HCT116 (cell line): ENCODE measurements at regions not wholly inside any gene's neighbourhood (a gene's known extent, or its start where the extent isn't known, plus 50 kb on each side); places are given as distances from the start of the nearest gene placed in this dataset.

Experiments
- ATAC-seq: fragments of 200-7000 bp; cut with Tn5 transposase; 2 replicates; pipeline ENCODE4 v1.9.1; 2020; ENCODE audit warnings: mild to moderate bottlenecking, moderate library complexity
- BruUV-seq: library from RNA; stranded (reverse); fragments of 400-500 nt; replicated peaks from 2 replicates; lab custom pipeline; 2021; lab: Mats Ljungman, UMichigan
- CTCF ChIA-PET: fragments of 300-600 bp; sonication (Branson Sonifier 250); formaldehyde crosslinking; loops from one replicate; lab custom pipeline; 2021; ENCODE audit warnings: antibody characterized with exemption; lab: Charles Lee
- POLR2A ChIA-PET: fragments of 300-600, 350-600 bp; sonication (Branson Sonifier 250); formaldehyde crosslinking; loops from one replicate; lab custom pipeline; 2021; ENCODE audit warnings: antibody characterized with exemption; lab: Charles Lee
- RAD21 ChIA-PET, 2 experiments: fragments of 300-600 bp; sonication (Branson Sonifier 250); formaldehyde crosslinking; loops; one replicate each; lab custom pipeline; 2023; ENCODE audit warnings: low total read pairs in 2 of 2; ENCODE audit not compliant: uncharacterized antibody in 2 of 2, unreplicated experiment in 2 of 2, low non-redundant PET in 1 of 2; lab: Charles Lee
- DNase-seq: peaks from one replicate; pipeline ENCODE4 v3.0.0-alpha.2; 2010; ENCODE audit warnings: low read depth, low spot score
- H2AFZ ChIP-seq: fragments of 200-600 bp; shearing (Covaris generic), sonication (generic); 2 replicates; pipeline ENCODE4 v1.6.1; 2017; ENCODE audit warnings: low read depth, mixed run types, mixed read lengths, antibody characterized with exemption, low read length; ENCODE audit not compliant: poor library complexity, severe bottlenecking
- H3K27ac ChIP-seq: 2 replicates; pipeline ENCODE4 v1.5.1; 2012; ENCODE audit warnings: low read depth, low read length
- H3K27me3 ChIP-seq: fragments of 200-600 bp; sonication (generic); 2 replicates; pipeline ENCODE4 v1.6.1; 2016; ENCODE audit warnings: mixed run types, low read length, mixed read lengths; ENCODE audit not compliant: insufficient read depth
- H3K36me3 ChIP-seq, 2 experiments: fragments of 200-500 bp in 1 of 2; fragments of 200-600 bp in 1 of 2; sonication (Bioruptor generic) in 1 of 2; sonication (generic) in 1 of 2; 2 replicates each; pipeline versions ENCODE4 v1.5.1 to v1.6.1; 2014 to 2016; ENCODE audit warnings: low read length in 2 of 2, inconsistent platforms in 1 of 2, mixed read lengths in 1 of 2, mixed run types in 1 of 2; ENCODE audit not compliant: insufficient read depth in 2 of 2, control insufficient read depth in 1 of 2
- H3K4me1 ChIP-seq, 2 experiments: fragments of 200-600 bp in 1 of 2; sonication (generic) in 1 of 2; 2 replicates each; pipeline versions ENCODE4 v1.5.1 to v1.6.1; 2012 to 2017; ENCODE audit warnings: low read length in 2 of 2, inconsistent platforms in 1 of 2, mild to moderate bottlenecking in 1 of 2, mixed read lengths in 1 of 2, mixed run types in 1 of 2, moderate library complexity in 1 of 2; ENCODE audit not compliant: insufficient read depth in 2 of 2, control insufficient read depth in 1 of 2
- H3K4me2 ChIP-seq: fragments of 200-600 bp; sonication (generic); 2 replicates; pipeline ENCODE4 v1.6.1; 2017; ENCODE audit warnings: mixed run types, low read length, mixed read lengths
- H3K4me3 ChIP-seq, 2 experiments: fragments of 200-600 bp in 1 of 2; sonication (generic) in 1 of 2; replicated peaks in 1 of 2; 2 replicates each; pipeline ENCODE4 v1.5.1; 2011 to 2016; ENCODE audit warnings: low read length in 2 of 2, control low read depth in 1 of 2, low read depth in 1 of 2, mild to moderate bottlenecking in 1 of 2, mixed read lengths in 1 of 2, mixed run types in 1 of 2
- H3K79me2 ChIP-seq: fragments of 200-600 bp; sonication (generic); 2 replicates; pipeline ENCODE4 v1.6.1; 2017; ENCODE audit warnings: mild to moderate bottlenecking, mixed run types, low read length, moderate library complexity, mixed read lengths; ENCODE audit not compliant: insufficient read depth
- H3K9ac ChIP-seq: fragments of 200-600 bp; sonication (generic); 2 replicates; pipeline ENCODE4 v1.6.1; 2016; ENCODE audit warnings: low read length, mixed read lengths
- H3K9me2 ChIP-seq: fragments of 200-600 bp; sonication (generic), shearing (Covaris generic); 2 replicates; pipeline ENCODE4 v1.6.1; 2017; ENCODE audit warnings: mixed run types, mild to moderate bottlenecking, moderate library complexity; ENCODE audit not compliant: insufficient read depth
- H3K9me3 ChIP-seq, 2 experiments: fragments of 200-500 bp in 1 of 2; fragments of 200-600 bp in 1 of 2; sonication (Bioruptor generic) in 1 of 2; sonication (generic) in 1 of 2; 2 replicates each; pipeline ENCODE4 v1.6.1; 2014 to 2017; ENCODE audit warnings: low read length in 2 of 2, mixed read lengths in 2 of 2, inconsistent platforms in 1 of 2, low read depth in 1 of 2, mild to moderate bottlenecking in 1 of 2, mixed run types in 1 of 2, moderate library complexity in 1 of 2; ENCODE audit not compliant: control insufficient read depth in 1 of 2, insufficient read depth in 1 of 2
- H4K20me1 ChIP-seq: fragments of 200-600 bp; sonication (generic), shearing (Covaris generic); 2 replicates; pipeline ENCODE4 v1.6.1; 2017; ENCODE audit warnings: mixed run types, mild to moderate bottlenecking, moderate library complexity; ENCODE audit not compliant: insufficient read depth
- ATF3 ChIP-seq: IDR thresholded peaks from 2 replicates; pipeline ENCODE4 v1.6.1; 2012
- CBX3 ChIP-seq: IDR thresholded peaks from 2 replicates; pipeline ENCODE4 v1.6.1; 2012; ENCODE audit warnings: low read depth
- CTCF ChIP-seq, 3 experiments: fragments of 200-600 bp in 1 of 3; sonication (generic) in 1 of 3; IDR thresholded peaks in 2 of 3; conservative IDR thresholded peaks in 1 of 3; 2 replicates each; pipeline ENCODE4 v1.5.1; 2012 to 2017; ENCODE audit warnings: low read depth in 2 of 3, low read length in 2 of 3, antibody characterized with exemption in 1 of 3, borderline replicate concordance in 1 of 3, control low read depth in 1 of 3, mild to moderate bottlenecking in 1 of 3, mixed read lengths in 1 of 3, mixed run types in 1 of 3, moderate library complexity in 1 of 3; ENCODE audit not compliant: insufficient read depth in 1 of 3
- EGR1 ChIP-seq: IDR thresholded peaks from 2 replicates; pipeline ENCODE4 v1.6.1; 2012; ENCODE audit warnings: low read depth
- ELF1 ChIP-seq: IDR thresholded peaks from 2 replicates; pipeline ENCODE4 v1.6.1; 2012; ENCODE audit warnings: low read depth, borderline replicate concordance
- EZH2 ChIP-seq: fragments of 200-600 bp; sonication (generic); IDR thresholded peaks from 2 replicates; pipeline ENCODE4 v1.6.1; 2017; ENCODE audit warnings: antibody characterized with exemption, mixed run types
- EZH2phosphoT487 ChIP-seq: fragments of 200-600 bp; IDR thresholded peaks from 2 replicates; pipeline ENCODE4 v1.6.1; 2018; ENCODE audit warnings: antibody characterized with exemption, borderline replicate concordance
- FOSL1 ChIP-seq: IDR thresholded peaks from 2 replicates; pipeline ENCODE4 v1.6.1; 2012; ENCODE audit warnings: low read depth
- POLR2A ChIP-seq: IDR thresholded peaks from 2 replicates; pipeline ENCODE4 v1.7.0; 2011; ENCODE audit warnings: borderline replicate concordance; ENCODE audit not compliant: insufficient read depth, insufficient read length; ENCODE audit errors: extremely low read depth
- RAD21 ChIP-seq: IDR thresholded peaks from 2 replicates; pipeline ENCODE4 v1.6.1; 2012; ENCODE audit warnings: low read depth, mild to moderate bottlenecking
- REST ChIP-seq: IDR thresholded peaks from 2 replicates; pipeline ENCODE4 v1.6.1; 2012; ENCODE audit warnings: low read depth
- SRF ChIP-seq: IDR thresholded peaks from 2 replicates; pipeline ENCODE4 v1.6.1; 2012; ENCODE audit warnings: low read depth
- TCF7L2 ChIP-seq: IDR thresholded peaks from 2 replicates; pipeline ENCODE4 v1.7.0; 2011; ENCODE audit warnings: borderline replicate concordance, inconsistent platforms; ENCODE audit not compliant: insufficient read depth, insufficient read length; ENCODE audit errors: extremely low read depth
- ZFX ChIP-seq: fragments of 450-650 bp; IDR thresholded peaks from 2 replicates; pipeline ENCODE4 v1.6.1; 2017
- ZNF274 ChIP-seq: fragments of 200-500 bp; sonication (Bioruptor generic); IDR thresholded peaks from 2 replicates; pipeline ENCODE4 v1.6.1; 2014; ENCODE audit warnings: mild to moderate bottlenecking, low read depth, low read length, inconsistent platforms
- intact Hi-C: fragments of 100-400 bp; cut with micrococcal nuclease; formaldehyde crosslinking; loops from 2 replicates; pipeline ENCODE4 v1.10.0; 2022

- TF ChIP-seq RAD21 (no peak), FOSL1 (no peak), SRF (no peak), ZNF274 (no peak), TCF7L2 (no peak), POLR2A (no peak), CBX3 (no peak), EZH2phosphoT487 (no peak)
Observed at GRCh38 chr18:53971331-53971730, 253.1 kb downstream of the MBD2 start (continued).

GRCh38 chr18:53952700-53953099 is 271.8 kb downstream of the MBD2 start:
- no peaks in the 10 kb centered on the region for H3K36me3 ChIP-seq
- no peak overlapping the region for H2AFZ ChIP-seq
- ChIA-PET CTCF (no interaction called here), POLR2A (no interaction called here), RAD21 (no interaction called here)
- H3K9me2 ChIP-seq = no peaks in the 10 kb centered on the region
- ATAC-seq (no peak), DNase-seq (no peak)
- TF ChIP-seq SRF = no peak
- no peak for TF ChIP-seq EGR1
- no peak for TF ChIP-seq ZNF274
- no peak for TF ChIP-seq ATF3
- no peak for TF ChIP-seq ZFX
- no peaks in the 10 kb centered on the region for H3K4me1 ChIP-seq
- no peaks in the 10 kb centered on the region for H3K27me3 ChIP-seq
- no peaks in the 10 kb centered on the region for H4K20me1 ChIP-seq
- no peak overlapping the region for H3K4me3 ChIP-seq
- intact Hi-C loops = no loop called here
- no peak overlapping the region for H3K9ac ChIP-seq
- no peaks in the 10 kb centered on the region for H3K9me3 ChIP-seq
- no TSS peak for BruUV-seq
- H3K27ac ChIP-seq = no peak overlapping the region
- H3K79me2 ChIP-seq = no peaks in the 10 kb centered on the region
- no peak overlapping the region for H3K4me2 ChIP-seq

GRCh38 chr18:53950545-53950944 is 273.9 kb downstream of the MBD2 start:
- CTCF ChIA-PET = no interaction called here
- no peak for ATAC-seq
- H3K9me3 ChIP-seq = no peaks in the 10 kb centered on the region
- H3K79me2 ChIP-seq = no peaks in the 10 kb centered on the region
- no peaks in the 10 kb centered on the region for H3K36me3 ChIP-seq
- intact Hi-C loops = no loop called here
- no peak overlapping the region for H3K4me2 ChIP-seq
- RAD21 ChIA-PET = no interaction called here
- no peak overlapping the region for H3K9ac ChIP-seq
- no peaks in the 10 kb centered on the region for H3K9me2 ChIP-seq
- BruUV-seq = no TSS peak
- DNase-seq = no peak
- H3K27me3 ChIP-seq = no peaks in the 10 kb centered on the region
- POLR2A ChIA-PET = no interaction called here
- no peak overlapping the region for H3K27ac ChIP-seq
- H3K4me3 ChIP-seq = no peak overlapping the region
- no peaks in the 10 kb centered on the region for H4K20me1 ChIP-seq
- no peaks in the 10 kb centered on the region for H3K4me1 ChIP-seq
- H2AFZ ChIP-seq = no peak overlapping the region
- TF ChIP-seq EZH2 (no peak), FOSL1 (no peak), SRF (no peak), ELF1 (no peak), CTCF (IDR thresholded peaks at IDR 0.05 in 2 of 3, conservative IDR thresholded peaks at IDR 0.05 in 1 of 3; ENCODE audit: borderline replicate concordance in 1 of 3, insufficient read depth in 1 of 3, low read depth in 2 of 3, low read length in 2 of 3) (no peak), RAD21 (no peak), REST (no peak)
